H9 (cell line): ENCODE measurements at regions not wholly inside any gene's neighbourhood (a gene's known extent, or its start where the extent isn't known, plus 50 kb on each side); places are given as distances from the start of the nearest gene placed in this dataset.

Experiments
- DNase-seq: peaks from one replicate; pipeline ENCODE4 v3.0.0-alpha.2; 2017
- H2AFZ ChIP-seq: one replicate; pipeline ENCODE4 v1.6.1; 2013; ENCODE audit warnings: mild to moderate bottlenecking, low read length, control low read depth, moderate library complexity
- H2AK5ac ChIP-seq: 2 replicates; pipeline ENCODE4 v1.6.1; 2013; ENCODE audit warnings: low read length, control low read depth, mixed read lengths; ENCODE audit not compliant: insufficient read length
- H2BK120ac ChIP-seq: one replicate; pipeline ENCODE4 v1.6.1; 2013; ENCODE audit warnings: low read depth, mild to moderate bottlenecking, low read length, control low read depth, inconsistent platforms; ENCODE audit not compliant: poor library complexity, severe bottlenecking
- H2BK12ac ChIP-seq: 2 replicates; pipeline ENCODE4 v1.6.1; 2013; ENCODE audit warnings: low read length, control low read depth, mixed read lengths, low read depth; ENCODE audit not compliant: insufficient read length
- H2BK15ac ChIP-seq: 2 replicates; pipeline ENCODE4 v1.6.1; 2013; ENCODE audit warnings: low read depth, low read length, control low read depth
- H2BK20ac ChIP-seq: one replicate; pipeline ENCODE4 v1.6.1; 2013; ENCODE audit warnings: low read depth, mild to moderate bottlenecking, low read length, control low read depth, inconsistent platforms; ENCODE audit not compliant: poor library complexity, severe bottlenecking
- H2BK5ac ChIP-seq: 2 replicates; pipeline ENCODE4 v1.6.1; 2013; ENCODE audit warnings: low read length, control low read depth, mixed read lengths; ENCODE audit not compliant: insufficient read length
- H3K14ac ChIP-seq: 2 replicates; pipeline ENCODE4 v1.6.1; 2013; ENCODE audit warnings: low read length, control low read depth; ENCODE audit not compliant: insufficient read depth
- H3K18ac ChIP-seq: 2 replicates; pipeline ENCODE4 v1.6.1; 2013; ENCODE audit warnings: low read depth, mild to moderate bottlenecking, mixed read lengths, low read length, control low read depth; ENCODE audit not compliant: insufficient read length
- H3K23ac ChIP-seq: 2 replicates; pipeline ENCODE4 v1.6.1; 2013; ENCODE audit warnings: low read length, control low read depth, mixed read lengths, low read depth; ENCODE audit not compliant: insufficient read length
- H3K23me2 ChIP-seq: 2 replicates; pipeline ENCODE4 v1.6.1; 2013; ENCODE audit warnings: low read depth, mild to moderate bottlenecking, mixed read lengths, low read length, control low read depth; ENCODE audit not compliant: insufficient read length, poor library complexity, severe bottlenecking
- H3K27ac ChIP-seq: 2 replicates; pipeline ENCODE4 v1.5.1; 2013; ENCODE audit warnings: low read length, control low read depth, mixed read lengths, low read depth; ENCODE audit not compliant: insufficient read length
- H3K27me3 ChIP-seq: 2 replicates; pipeline ENCODE4 v1.6.1; 2013; ENCODE audit warnings: low read length, control low read depth, inconsistent platforms; ENCODE audit not compliant: insufficient read depth
- H3K4ac ChIP-seq: 2 replicates; pipeline ENCODE4 v1.6.1; 2013; ENCODE audit warnings: low read depth, mild to moderate bottlenecking, control low read depth, inconsistent platforms, low read length, moderate library complexity
- H3K4me1 ChIP-seq: 2 replicates; pipeline ENCODE4 v1.6.1; 2013; ENCODE audit warnings: low read length, control low read depth, inconsistent platforms; ENCODE audit not compliant: insufficient read depth
- H3K4me2 ChIP-seq: 2 replicates; pipeline ENCODE4 v1.6.1; 2013; ENCODE audit warnings: low read length, control low read depth, mixed read lengths; ENCODE audit not compliant: insufficient read length, insufficient read depth
- H3K56ac ChIP-seq: 2 replicates; pipeline ENCODE4 v1.6.1; 2013; ENCODE audit warnings: low read depth, mild to moderate bottlenecking, mixed read lengths, low read length, control low read depth; ENCODE audit not compliant: insufficient read length
- H3K79me1 ChIP-seq: 2 replicates; pipeline ENCODE4 v1.6.1; 2013; ENCODE audit warnings: low read depth, mild to moderate bottlenecking, moderate library complexity, low read length, control low read depth, inconsistent platforms; ENCODE audit not compliant: insufficient read depth, poor library complexity, severe bottlenecking
- H3K79me2 ChIP-seq: 2 replicates; pipeline ENCODE4 v1.6.1; 2013; ENCODE audit warnings: low read length, control low read depth, inconsistent platforms; ENCODE audit not compliant: insufficient read depth
- H3K9ac ChIP-seq: 2 replicates; pipeline ENCODE4 v1.6.1; 2013; ENCODE audit warnings: low read length, control low read depth, mixed read lengths; ENCODE audit not compliant: insufficient read length; ENCODE audit errors: extremely low read depth
- H3K9me3 ChIP-seq: one replicate; pipeline ENCODE4 v1.6.1; 2013; ENCODE audit warnings: low read depth, low read length, inconsistent platforms; ENCODE audit not compliant: control insufficient read depth
- H3T11ph ChIP-seq: one replicate; pipeline ENCODE4 v1.6.1; 2013; ENCODE audit warnings: mild to moderate bottlenecking, low read length, control low read depth, inconsistent platforms
- H4K20me1 ChIP-seq: one replicate; pipeline ENCODE4 v1.6.1; 2013; ENCODE audit not compliant: control insufficient read depth, insufficient read length, insufficient read depth
- H4K5ac ChIP-seq: 2 replicates; pipeline ENCODE4 v1.6.1; 2013; ENCODE audit warnings: low read depth, mild to moderate bottlenecking, mixed read lengths, low read length, control low read depth; ENCODE audit not compliant: insufficient read length
- H4K8ac ChIP-seq: replicated peaks from 2 replicates; pipeline ENCODE4 v1.6.1; 2013; ENCODE audit warnings: low read length, control low read depth, mixed read lengths, low read depth; ENCODE audit not compliant: insufficient read length
- H4K91ac ChIP-seq: 2 replicates; pipeline ENCODE4 v1.6.1; 2013; ENCODE audit warnings: low read depth, mild to moderate bottlenecking, moderate library complexity, mixed read lengths, low read length, control low read depth; ENCODE audit not compliant: insufficient read length
- H3K27ac Mint-ChIP-seq, 3 experiments: 2 replicates in 2 of 3; 3 replicates in 1 of 3; pipeline ENCODE4 v1.8.0; 2020 to 2021; ENCODE audit warnings: mixed read lengths in 3 of 3, mild to moderate bottlenecking in 1 of 3, moderate library complexity in 1 of 3
- H3K27me3 Mint-ChIP-seq: 2 replicates; pipeline ENCODE4 v1.8.0; 2021; ENCODE audit warnings: low read depth, mild to moderate bottlenecking, moderate library complexity, mixed read lengths
- H3K36me3 Mint-ChIP-seq, 3 experiments: 2 replicates in 2 of 3; 3 replicates in 1 of 3; pipeline ENCODE4 v1.8.0; 2020 to 2021; ENCODE audit warnings: low read depth in 3 of 3, mixed read lengths in 3 of 3; ENCODE audit not compliant: insufficient read depth in 1 of 3
- H3K4me1 Mint-ChIP-seq, 2 experiments: 2 replicates each; pipeline ENCODE4 v1.8.0; 2020; ENCODE audit warnings: mixed read lengths in 2 of 2
- H3K4me3 Mint-ChIP-seq, 2 experiments: 2 replicates in 1 of 2; 3 replicates in 1 of 2; pipeline ENCODE4 v1.8.0; 2020 to 2021; ENCODE audit warnings: mild to moderate bottlenecking in 2 of 2, mixed read lengths in 2 of 2, moderate library complexity in 1 of 2
- H3K9me3 Mint-ChIP-seq, 2 experiments: 2 replicates in 1 of 2; 3 replicates in 1 of 2; pipeline ENCODE4 v1.8.0; 2020; ENCODE audit warnings: mild to moderate bottlenecking in 2 of 2, mixed read lengths in 2 of 2, moderate library complexity in 1 of 2
- CTCF ChIP-seq: fragments of 200-600 bp; sonication (generic); conservative IDR thresholded peaks from 3 replicates; pipeline ENCODE4 v1.8.0; 2021; ENCODE audit warnings: antibody characterized with exemption, mild to moderate bottlenecking
- WGBS: extraction: QIAGEN DNeasy Blood & Tissue Kit; methylation state at CpG from one replicate; pipeline ENCODE4 v1.1.7; 2013; ENCODE audit warnings: missing lambda C conversion rate, low lambda C conversion rate, mixed read lengths; ENCODE audit not compliant: insufficient read length; ENCODE audit errors: extremely low coverage; 5-methylcytosine and 5-hydroxymethylcytosine counted together

DNA sequence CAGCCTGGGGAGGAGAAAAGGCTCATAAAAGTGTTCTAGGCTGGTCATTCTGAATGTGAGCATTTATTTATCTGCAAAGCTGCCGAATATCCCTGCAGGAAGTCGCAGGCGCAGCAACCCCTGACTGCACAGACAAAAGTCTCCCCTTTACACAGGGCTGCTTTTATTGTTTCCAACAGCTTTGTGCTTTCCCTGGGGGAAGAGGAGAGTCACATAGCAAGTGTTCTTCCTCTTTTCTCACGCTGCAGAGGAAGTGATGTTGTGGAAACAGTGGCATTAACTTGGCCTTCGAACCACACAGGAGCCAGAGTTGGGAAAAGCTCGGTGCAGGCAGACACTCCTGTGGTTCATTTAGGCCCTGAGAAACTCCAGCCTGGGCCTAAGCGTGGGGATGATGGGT, 81.5 kb upstream of the BCOR start:
- Histone ChIP-seq H2BK12ac (no peak overlapping the region), H2BK120ac (no peak overlapping the region), H3K4me1 (no peaks in the 10 kb centered on the region; the same call in 1 of the 2 replicates), H2AFZ (no peak overlapping the region), H3K9me3 (no peaks in the 10 kb centered on the region), H3K23me2 (peaks cover 18% of the 10 kb centered on the region), H2AK5ac (no peak overlapping the region), H3K79me2 (no peaks in the 10 kb centered on the region), H3K79me1 (no peaks in the 10 kb centered on the region), H3K4me2 (no peak overlapping the region), H4K20me1 (no peaks in the 10 kb centered on the region), H3K18ac (no peak overlapping the region), H2BK5ac (no peak overlapping the region), H3K56ac (no peak overlapping the region), H3K4ac (no peak overlapping the region), H2BK15ac (no peak overlapping the region), H4K91ac (no peak overlapping the region), H4K5ac (no peak overlapping the region), H3T11ph (no peak overlapping the region), H2BK20ac (no peak overlapping the region), H3K23ac (no peak overlapping the region), H3K27me3 (no peaks in the 10 kb centered on the region), H3K27ac (no peak overlapping the region), H3K9ac (no peak overlapping the region), H3K14ac (no peak overlapping the region), H4K8ac (no peak overlapping the region)
- no peak overlapping the region for H3K4me3 Mint-ChIP-seq
- H3K36me3 Mint-ChIP-seq, result peaks cover 0 to 3% (median 3%) of the 10 kb centered on the region in 3 experiments; a peak in 5 of 7 replicates
- no CpG with 5 or more reads among the region's 7 CpGs for WGBS
- no peak for TF ChIP-seq CTCF
- peaks cover 49 to 57% of the 10 kb centered on the region in 2 experiments for H3K9me3 Mint-ChIP-seq
- DNase-seq, result no peak
- H3K27ac Mint-ChIP-seq, result no peak overlapping the region
- H3K4me1 Mint-ChIP-seq, result peaks cover 8 to 9% of the 10 kb centered on the region in 2 experiments
- H3K27me3 Mint-ChIP-seq, result peaks cover 35% of the 10 kb centered on the region
